ENCODE measurements at regions not wholly inside any gene's neighbourhood (a gene's known extent, or its start where the extent isn't known, plus 50 kb on each side); places are given as distances from the start of the nearest gene placed in this dataset.

GRCh38 chr1:55474168-55474786 lies 259.1 kb upstream of the USP24 start:
- no peak overlapping the region for H3K4me2 ChIP-seq (ENCODE audit: insufficient read depth, insufficient read length, low read length)
- H3K4me1 ChIP-seq (ENCODE audit: insufficient read depth, low read length), result no peaks in the 10 kb centered on the region
- H3K9ac ChIP-seq (ENCODE audit: extremely low read depth, insufficient read length, low read length), result no peak overlapping the region
- TF ChIP-seq CTCF (conservative IDR thresholded peaks at IDR 0.05), result no peak
- no peak overlapping the region for H4K8ac ChIP-seq (replicated peaks; ENCODE audit: insufficient read length, low read depth, low read length)
- no peaks in the 10 kb centered on the region for H3K36me3 Mint-ChIP-seq (ENCODE audit: insufficient read depth in 1 of 3, low read depth in 3 of 3)
- no peak overlapping the region for H2AFZ ChIP-seq (ENCODE audit: low read length)
- H3K27ac ChIP-seq (ENCODE audit: insufficient read length, low read depth, low read length), result no peak overlapping the region
- no peak overlapping the region for H2BK120ac ChIP-seq (ENCODE audit: low read depth, low read length, poor library complexity, severe bottlenecking)
- no peaks in the 10 kb centered on the region for H3K27me3 ChIP-seq (ENCODE audit: insufficient read depth, low read length)
- H3K79me2 ChIP-seq (ENCODE audit: insufficient read depth, low read length), result no peaks in the 10 kb centered on the region
- H3K27ac Mint-ChIP-seq, result no peak overlapping the region
- H3K56ac ChIP-seq (ENCODE audit: insufficient read length, low read depth, low read length), result no peak overlapping the region
- H4K20me1 ChIP-seq (ENCODE audit: control insufficient read depth, insufficient read depth, insufficient read length), result no peaks in the 10 kb centered on the region
- no peaks in the 10 kb centered on the region for H3K79me1 ChIP-seq (ENCODE audit: insufficient read depth, low read depth, low read length, poor library complexity, severe bottlenecking)
- H2AK5ac ChIP-seq (ENCODE audit: insufficient read length, low read length), result no peak overlapping the region
- no peak overlapping the region for H3K18ac ChIP-seq (ENCODE audit: insufficient read length, low read depth, low read length)
- H3K27me3 Mint-ChIP-seq (ENCODE audit: low read depth), result no peaks in the 10 kb centered on the region
- no peaks in the 10 kb centered on the region for H3K9me3 ChIP-seq (ENCODE audit: control insufficient read depth, low read depth, low read length)
- no peak overlapping the region for H3K4me3 Mint-ChIP-seq
- H4K91ac ChIP-seq (ENCODE audit: insufficient read length, low read depth, low read length), result no peak overlapping the region
- H3K14ac ChIP-seq (ENCODE audit: insufficient read depth, low read length), result no peak overlapping the region
- no peak overlapping the region for H3K4ac ChIP-seq (ENCODE audit: low read depth, low read length)
- H3K4me1 Mint-ChIP-seq, result peaks cover 2 to 3% of the 10 kb centered on the region in 2 experiments; a peak in 3 of 4 replicates
- H2BK5ac ChIP-seq (ENCODE audit: insufficient read length, low read length), result no peak overlapping the region
- H4K5ac ChIP-seq (ENCODE audit: insufficient read length, low read depth, low read length), result no peak overlapping the region
- no peak overlapping the region for H3K23ac ChIP-seq (ENCODE audit: insufficient read length, low read depth, low read length)
- no peak overlapping the region for H3T11ph ChIP-seq (ENCODE audit: low read length)
- no peaks in the 10 kb centered on the region for H3K23me2 ChIP-seq (ENCODE audit: insufficient read length, low read depth, low read length, poor library complexity, severe bottlenecking)
- H2BK20ac ChIP-seq (ENCODE audit: low read depth, low read length, poor library complexity, severe bottlenecking), result no peak overlapping the region
- DNase-seq, result no peak
- WGBS (ENCODE audit: extremely low coverage, insufficient read length, low lambda C conversion rate), result no CpG with 5 or more reads among the region's 1 CpG
- no peaks in the 10 kb centered on the region for H3K9me3 Mint-ChIP-seq
- no peak overlapping the region for H2BK15ac ChIP-seq (ENCODE audit: low read depth, low read length)
- no peak overlapping the region for H2BK12ac ChIP-seq (ENCODE audit: insufficient read length, low read depth, low read length)

All from H9 (cell line).